Pancreas (tissue), 10 donors: ENCODE measurements at regions not wholly inside any gene's neighbourhood (a gene's known extent, or its start where the extent isn't known, plus 50 kb on each side); places are given as distances from the start of the nearest gene placed in this dataset.

Experiments used
- ATAC-seq, 4 donors: fragments of 200-7000 bp; cut with Tn5 transposase; one replicate each; pipeline versions ENCODE4 v1.8.0 to v1.9.1; 2020; ENCODE audit warnings: mild to moderate bottlenecking in 4 of 4, moderate library complexity in 4 of 4
- DNase-seq, 6 donors: peaks; one replicate each; pipeline ENCODE4 v3.0.0-alpha.2; 2020
- FAIRE-seq: peaks from 2 replicates; lab custom pipeline; 2012; peaks lifted over from hg19 to GRCh38; lab: Jason Lieb, UNC
- H3K27ac ChIP-seq, 4 donors: fragments of 200-600 bp; sonication (generic); 1 replicate in 3 of 4; 2 replicates in 1 of 4; pipeline versions ENCODE4 v1.5.0 to v1.8.0; 2020
- H3K27me3 ChIP-seq, 4 donors: fragments of 200-600 bp; one replicate each; pipeline ENCODE4 v1.8.0; 2021
- H3K36me3 ChIP-seq, 3 donors: fragments of 200-600 bp; sonication (generic) in 1 of 3; one replicate each; pipeline versions ENCODE4 v1.5.0 to v1.8.0; 2020 to 2021
- H3K4me1 ChIP-seq, 3 donors: fragments of 200-600 bp; one replicate each; pipeline ENCODE4 v1.8.0; 2021
- H3K4me3 ChIP-seq, 4 donors: fragments of 200-600 bp; sonication (generic) in 2 of 4; one replicate each; pipeline versions ENCODE4 v1.5.0 to v1.8.0; 2020 to 2021
- H3K9me3 ChIP-seq, 4 donors: fragments of 200-600 bp; one replicate each; pipeline ENCODE4 v1.8.0; 2021
- WGBS, 2 donors: extraction: QIAGEN DNeasy Blood & Tissue Kit; methylation state at CpG; one replicate each; pipeline ENCODE4 v1.1.7; 2013; 5-methylcytosine and 5-hydroxymethylcytosine counted together
- intact Hi-C, 3 donors: fragments of 100-400 bp; cut with DNase I; formaldehyde crosslinking; loops; one replicate each; pipeline versions ENCODE4 v1.11.1 to v1.14.2; 2022
- TF ChIP-seq, protein P1 (sequence below), 4 donors: fragments of 200-600 bp; sonication (generic) in 3 of 4; IDR thresholded peaks; one replicate each; pipeline versions ENCODE4 v1.5.0 to v1.8.0; 2021; ENCODE audit warnings: antibody characterized with exemption in 4 of 4
- donor health status: healthy with polysubstance abuse.
- donor health status: DM: no; HTN: no; CAD: no; lungs with moderate emphysema.
- donor health status: DM: no; HTN: no; CAD: no.
- donor health status: control.
- donor health status: control.
- donor health status: Bipolar disorder and iron deficiency.
- donor health status: DM: yes; HTN: yes; CAD: no.
- donor health status: DM: no; HTN: no; CAD: no.
- donor health status: DM: no; HTN: no; CAD: no.
- donor health status: DM: yes; HTN: yes; CAD: no.

DNA sequence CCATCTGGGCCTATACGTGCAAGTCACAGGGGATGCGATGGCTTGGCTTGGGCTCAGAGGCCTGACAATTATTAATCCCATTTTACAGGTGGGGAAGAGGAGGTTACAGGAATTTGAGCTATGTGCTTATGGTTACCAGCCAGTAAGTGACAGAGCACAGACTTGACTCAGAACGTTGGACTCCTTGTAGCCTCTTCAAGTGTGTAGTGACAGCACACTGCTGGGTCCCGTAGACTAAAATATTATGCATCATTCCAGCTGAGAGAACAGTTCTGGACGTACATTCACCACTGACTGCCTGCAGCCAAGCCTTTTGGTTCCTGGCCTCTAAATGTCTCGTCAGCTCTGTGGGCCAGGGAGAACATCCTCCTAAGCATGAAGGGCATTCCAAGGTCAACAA is 314.5 kb downstream of the GPAT3 start:
- FAIRE-seq (no peak), ATAC-seq (peak in 1 of 4 donors; percentile 16), DNase-seq (no peak)
- intact Hi-C loops, result no loop called here
- H3K4me1 ChIP-seq, result no peaks in the 10 kb centered on the region
- no peaks in the 10 kb centered on the region for H3K27me3 ChIP-seq
- 63 to 79% methylated on average over 6 of the region's 6 CpGs for WGBS, 2 donors
- H3K36me3 ChIP-seq, result no peaks in the 10 kb centered on the region
- no peak overlapping the region for H3K4me3 ChIP-seq
- TF ChIP-seq, protein P1, sequence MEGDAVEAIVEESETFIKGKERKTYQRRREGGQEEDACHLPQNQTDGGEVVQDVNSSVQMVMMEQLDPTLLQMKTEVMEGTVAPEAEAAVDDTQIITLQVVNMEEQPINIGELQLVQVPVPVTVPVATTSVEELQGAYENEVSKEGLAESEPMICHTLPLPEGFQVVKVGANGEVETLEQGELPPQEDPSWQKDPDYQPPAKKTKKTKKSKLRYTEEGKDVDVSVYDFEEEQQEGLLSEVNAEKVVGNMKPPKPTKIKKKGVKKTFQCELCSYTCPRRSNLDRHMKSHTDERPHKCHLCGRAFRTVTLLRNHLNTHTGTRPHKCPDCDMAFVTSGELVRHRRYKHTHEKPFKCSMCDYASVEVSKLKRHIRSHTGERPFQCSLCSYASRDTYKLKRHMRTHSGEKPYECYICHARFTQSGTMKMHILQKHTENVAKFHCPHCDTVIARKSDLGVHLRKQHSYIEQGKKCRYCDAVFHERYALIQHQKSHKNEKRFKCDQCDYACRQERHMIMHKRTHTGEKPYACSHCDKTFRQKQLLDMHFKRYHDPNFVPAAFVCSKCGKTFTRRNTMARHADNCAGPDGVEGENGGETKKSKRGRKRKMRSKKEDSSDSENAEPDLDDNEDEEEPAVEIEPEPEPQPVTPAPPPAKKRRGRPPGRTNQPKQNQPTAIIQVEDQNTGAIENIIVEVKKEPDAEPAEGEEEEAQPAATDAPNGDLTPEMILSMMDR (IDR thresholded peaks at IDR 0.05), result no peak
- H3K9me3 ChIP-seq, result no peaks in the 10 kb centered on the region
- H3K27ac ChIP-seq, result no peak overlapping the region

GRCh38 chr4:83846193-83846830 is 310.4 kb downstream of the GPAT3 start:
- no peak overlapping the region for H3K4me3 ChIP-seq
- H3K36me3 ChIP-seq, result no peaks in the 10 kb centered on the region
- no peak overlapping the region for H3K27ac ChIP-seq
- H3K27me3 ChIP-seq, result no peaks in the 10 kb centered on the region
- no peaks in the 10 kb centered on the region for H3K4me1 ChIP-seq
- DNase-seq, result no peak
- TF ChIP-seq, protein P1 (IDR thresholded peaks at IDR 0.05), result no peak
- WGBS, 2 donors, result 62 to 78% methylated on average over 3 of the region's 3 CpGs
- intact Hi-C loops, result no loop called here
- ATAC-seq, result no peak
- no peak for FAIRE-seq
- no peaks in the 10 kb centered on the region for H3K9me3 ChIP-seq

- H3K36me3 ChIP-seq, result no peaks in the 10 kb centered on the region
- DNase-seq, result no peak
- TF ChIP-seq, protein P1 (IDR thresholded peaks at IDR 0.05), result no peak
- no peak for FAIRE-seq
- H3K9me3 ChIP-seq, result no peaks in the 10 kb centered on the region
- no peak overlapping the region for H3K4me3 ChIP-seq
- H3K27ac ChIP-seq, result no peak overlapping the region
- WGBS, 2 donors, result 73 to 83% methylated on average over 2 of the region's 2 CpGs
- H3K4me1 ChIP-seq, result no peaks in the 10 kb centered on the region
- ATAC-seq, result no peak
- intact Hi-C loops, result no loop called here
- H3K27me3 ChIP-seq, result no peaks in the 10 kb centered on the region
Measured at GRCh38 chr4:83839615-83840014, 303.7 kb downstream of the GPAT3 start.

- Histone ChIP-seq H3K27me3 (no peaks in the 10 kb centered on the region), H3K4me3 (no peak overlapping the region), H3K36me3 (no peaks in the 10 kb centered on the region), H3K9me3 (no peaks in the 10 kb centered on the region), H3K27ac (no peak overlapping the region), H3K4me1 (no peaks in the 10 kb centered on the region)
- DNase-seq, result no peak
- no peak for ATAC-seq
- intact Hi-C loops, result no loop called here
- 60 to 77% methylated on average over 5 of the region's 5 CpGs for WGBS, 2 donors
- TF ChIP-seq, protein P1 (IDR thresholded peaks at IDR 0.05), result no peak
- FAIRE-seq, result no peak
Measured at GRCh38 chr4:83837614-83838308, 301.9 kb downstream of the GPAT3 start.

DNA sequence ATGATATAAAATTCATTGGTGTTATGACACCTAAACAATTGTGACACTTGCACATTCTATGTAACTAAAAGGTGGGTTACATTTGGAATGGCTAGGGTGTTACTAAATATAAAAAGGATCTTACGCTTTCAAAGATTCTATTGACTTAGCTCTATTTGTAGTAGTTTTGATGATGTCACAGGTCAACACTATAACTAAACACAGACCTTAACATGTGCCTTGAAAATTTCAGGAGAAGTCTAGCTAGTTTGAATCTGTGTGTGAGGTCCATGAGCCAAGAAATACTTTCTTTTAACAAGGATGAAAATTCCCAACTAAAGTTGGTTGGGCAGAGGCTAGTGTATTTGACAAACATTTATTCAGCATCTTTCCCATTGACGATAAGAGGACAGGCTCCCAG is 298.0 kb downstream of the GPAT3 start:
- no peak for ATAC-seq
- no peak overlapping the region for H3K4me3 ChIP-seq
- TF ChIP-seq, protein P1 (IDR thresholded peaks at IDR 0.05), result no peak
- no peaks in the 10 kb centered on the region for H3K27me3 ChIP-seq
- no peaks in the 10 kb centered on the region for H3K36me3 ChIP-seq
- WGBS, 2 donors, result 38 to 53% methylated on average over 2 of the region's 2 CpGs
- H3K27ac ChIP-seq, result no peak overlapping the region
- H3K4me1 ChIP-seq, result no peaks in the 10 kb centered on the region
- H3K9me3 ChIP-seq, result no peaks in the 10 kb centered on the region
- intact Hi-C loops, result no loop called here
- no peak for FAIRE-seq
- DNase-seq, result no peak
